NB4 (cell line): ENCODE measurements at regions not wholly inside any gene's neighbourhood (a gene's known extent, or its start where the extent isn't known, plus 50 kb on each side); places are given as distances from the start of the nearest gene placed in this dataset.

Source experiments
- DNase-seq: peaks from one replicate; pipeline ENCODE4 v3.0.0; 2010; ENCODE audit warnings: low read depth
- H3K4me3 ChIP-seq: one replicate; pipeline ENCODE4 v1.5.1; 2011; ENCODE audit warnings: mild to moderate bottlenecking, low read depth, low read length, moderate library complexity
- CTCF ChIP-seq: IDR thresholded peaks from one replicate; pipeline ENCODE4 v1.5.1; 2012; ENCODE audit warnings: low read depth, low read length
- MYC ChIP-seq: IDR thresholded peaks from 2 replicates; pipeline ENCODE4 v1.6.1; 2011; ENCODE audit warnings: low read depth, low read length
- POLR2A ChIP-seq: IDR thresholded peaks from 2 replicates; pipeline ENCODE4 v1.6.1; 2011; ENCODE audit warnings: mild to moderate bottlenecking; ENCODE audit not compliant: insufficient read length; ENCODE audit errors: extremely low read depth
- TF ChIP-seq, protein P1 (sequence below): IDR thresholded peaks from 2 replicates; pipeline ENCODE4 v1.6.1; 2011; ENCODE audit warnings: low read depth, low read length

- no peak for TF ChIP-seq MYC
- TF ChIP-seq, protein P1, sequence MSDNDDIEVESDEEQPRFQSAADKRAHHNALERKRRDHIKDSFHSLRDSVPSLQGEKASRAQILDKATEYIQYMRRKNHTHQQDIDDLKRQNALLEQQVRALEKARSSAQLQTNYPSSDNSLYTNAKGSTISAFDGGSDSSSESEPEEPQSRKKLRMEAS, result no peak
- TF ChIP-seq CTCF, result no peak
- TF ChIP-seq POLR2A, result no peak
- no peak for DNase-seq
- no peak overlapping the region for H3K4me3 ChIP-seq
Measured at GRCh38 chr4:18931643-18932377, 910.3 kb upstream of the LCORL start.

DNA sequence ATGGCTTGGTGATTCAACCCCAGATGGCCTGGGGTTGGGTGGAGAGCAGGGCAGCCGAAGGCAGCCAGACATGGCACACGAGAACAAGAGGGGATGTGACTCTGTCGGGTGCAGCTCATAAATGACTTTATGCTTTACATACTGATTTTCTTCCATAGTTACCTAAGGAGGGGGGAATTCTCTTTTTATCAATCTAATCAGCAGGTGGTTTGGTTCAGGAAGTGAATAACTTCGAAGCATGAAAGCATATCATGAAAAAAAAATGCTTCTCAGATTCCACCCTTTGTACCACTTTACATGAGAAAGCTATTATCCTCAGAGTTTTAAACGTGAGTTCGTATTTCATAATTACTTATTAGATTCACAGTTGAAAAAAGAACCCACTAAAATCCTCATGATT lies 908.9 kb upstream of the LCORL start:
- no peak overlapping the region for H3K4me3 ChIP-seq
- no peak for TF ChIP-seq MYC
- no peak for TF ChIP-seq CTCF
- TF ChIP-seq, protein P1, result no peak
- no peak for TF ChIP-seq POLR2A
- DNase-seq, result no peak

GRCh38 chr4:18923496-18924161 lies 902.1 kb upstream of the LCORL start:
- TF ChIP-seq CTCF (no peak), POLR2A (no peak), MYC (no peak)
- TF ChIP-seq, protein P1, result no peak
- no peak for DNase-seq
- H3K4me3 ChIP-seq, result no peak overlapping the region

DNA sequence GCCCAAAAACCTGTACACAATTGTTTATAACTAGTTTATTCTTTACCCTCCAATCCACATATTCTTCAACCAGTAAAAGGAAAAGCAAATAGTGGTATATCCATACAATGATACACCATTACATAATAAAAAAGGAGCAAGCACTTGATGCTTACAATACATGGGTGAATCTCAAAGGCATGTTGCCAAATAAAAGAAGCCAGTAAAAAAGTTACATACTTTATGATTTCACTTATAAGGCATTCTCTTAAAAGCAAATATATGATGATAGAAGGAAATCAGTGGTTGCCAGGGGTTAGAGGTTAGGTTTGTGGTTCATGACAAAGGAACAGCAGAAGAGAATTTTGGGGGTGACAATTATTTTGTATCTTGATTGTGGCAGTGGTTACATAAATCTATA lies 896.1 kb upstream of the LCORL start:
- DNase-seq, result no peak
- no peak for TF ChIP-seq CTCF
- TF ChIP-seq, protein P1, result no peak
- TF ChIP-seq POLR2A, result no peak
- no peak for TF ChIP-seq MYC
- H3K4me3 ChIP-seq, result no peak overlapping the region

- TF ChIP-seq POLR2A (no peak), MYC (no peak), CTCF (no peak)
- TF ChIP-seq, protein P1, result no peak
- no peak overlapping the region for H3K4me3 ChIP-seq
- DNase-seq, result no peak
Measured at GRCh38 chr4:18914182-18914581, 892.6 kb upstream of the LCORL start.
